ENCODE measurements at regions not wholly inside any gene's neighbourhood (a gene's known extent, or its start where the extent isn't known, plus 50 kb on each side); places are given as distances from the start of the nearest gene placed in this dataset.

DNA sequence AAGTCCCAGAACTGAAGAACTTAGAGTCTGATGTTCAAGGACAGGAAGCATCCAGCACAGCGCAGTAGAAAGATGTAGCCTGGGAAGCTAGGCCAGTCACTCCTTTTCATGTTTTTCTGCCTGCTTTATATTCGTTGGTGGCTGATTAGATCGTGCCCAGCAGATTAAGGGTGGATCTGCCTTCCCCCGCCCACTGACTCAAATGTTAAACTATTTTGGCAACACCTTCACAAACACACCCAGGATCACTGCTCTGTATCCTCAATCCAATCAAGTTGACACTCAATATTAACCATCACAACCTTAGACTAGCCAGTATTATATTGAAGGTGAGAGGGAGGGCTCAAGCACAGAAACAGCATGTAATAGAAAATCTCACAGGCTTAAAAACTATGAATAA is 222.9 kb downstream of the C12orf50 start:
- no peaks in the 10 kb centered on the region for H3K9me1 ChIP-seq (replicated peaks; ENCODE audit: control insufficient read depth, extremely low read depth, insufficient read depth, low read length)
- no peak for FAIRE-seq
- no peaks in the 10 kb centered on the region for H3K9me3 ChIP-seq (replicated peaks; ENCODE audit: control insufficient read depth, insufficient read depth, low read length)
- POLR2A ChIA-PET = no interaction called here
- H3K4me1 ChIP-seq (ENCODE audit: control insufficient read depth, extremely low read depth, insufficient read depth, low read length) = peaks cover 8% of the 10 kb centered on the region
- no peak overlapping the region for H2AFZ ChIP-seq (ENCODE audit: low read depth, low read length)
- H3K9ac ChIP-seq (replicated peaks; ENCODE audit: extremely low read depth, insufficient read depth, low read length) = no peak overlapping the region
- H3K36me3 ChIP-seq (ENCODE audit: control insufficient read depth in 2 of 2, extremely low read depth in 1 of 2, insufficient read depth in 2 of 2, low read length in 2 of 2) = no peaks in the 10 kb centered on the region
- H3K4me2 ChIP-seq (ENCODE audit: insufficient read depth, low read length) = no peak overlapping the region
- intact Hi-C loops (cut with micrococcal nuclease) (no loop called here), dilution Hi-C loops (cut with MboI; ENCODE audit: extremely low pct_ligation_motif_present, low sequenced_read_pairs) (no loop called here)
- no peaks in the 10 kb centered on the region for H4K20me1 ChIP-seq (replicated peaks; ENCODE audit: control insufficient read depth, extremely low read depth, insufficient read depth, low read length)
- H3K4me3 ChIP-seq (replicated peaks in 1 of 3; ENCODE audit: insufficient read depth in 1 of 3, low read depth in 1 of 3, low read length in 3 of 3) = no peak overlapping the region
- DNase-seq (ENCODE audit: low read depth, low spot score) = no peak
- no peaks in the 10 kb centered on the region for H3K27me3 ChIP-seq (ENCODE audit: control insufficient read depth in 2 of 2, insufficient read depth in 2 of 2, low read length in 2 of 2)
- no peak overlapping the region for H3K27ac ChIP-seq (ENCODE audit: insufficient read depth, low read depth, low read length)
- TF ChIP-seq POLR2A (IDR thresholded peaks at IDR 0.05; ENCODE audit: low read depth, low read length) (no peak), MYC (IDR thresholded peaks at IDR 0.05; ENCODE audit: low read depth, low read length) (no peak), GATA2 (IDR thresholded peaks at IDR 0.05; ENCODE audit: insufficient read depth, insufficient read length, low read depth, low read length) (no peak), EZH2 (IDR thresholded peaks at IDR 0.05; ENCODE audit: borderline replicate concordance, low read depth, low read length, severe bottlenecking) (no peak), JUN (IDR thresholded peaks at IDR 0.05; ENCODE audit: borderline replicate concordance, insufficient read depth, insufficient read length, low read depth) (no peak), MAX (IDR thresholded peaks at IDR 0.05; ENCODE audit: insufficient read depth, insufficient read length) (no peak), CTCF (IDR thresholded peaks at IDR 0.05; ENCODE audit: extremely low read depth in 1 of 2, insufficient read depth in 1 of 2, low read depth in 1 of 2, low read length in 2 of 2) (no peak), POLR2AphosphoS5 (IDR thresholded peaks at IDR 0.05; ENCODE audit: insufficient read depth, low read depth, low read length) (no peak)
- CTCF ChIA-PET = no interaction called here
- no peaks in the 10 kb centered on the region for H3K79me2 ChIP-seq (ENCODE audit: control insufficient read depth, insufficient read depth, low read length)
- no TSS peak for BruUV-seq (replicated peaks)

Data from endothelial cell of umbilical vein (primary cell).